Daoy (cell line): ENCODE measurements at regions not wholly inside any gene's neighbourhood (a gene's known extent, or its start where the extent isn't known, plus 50 kb on each side); places are given as distances from the start of the nearest gene placed in this dataset.

Experiments
- DNase-seq: peaks from one replicate; pipeline ENCODE4 v3.0.0-alpha.2; 2015; ENCODE audit warnings: low read depth

DNA sequence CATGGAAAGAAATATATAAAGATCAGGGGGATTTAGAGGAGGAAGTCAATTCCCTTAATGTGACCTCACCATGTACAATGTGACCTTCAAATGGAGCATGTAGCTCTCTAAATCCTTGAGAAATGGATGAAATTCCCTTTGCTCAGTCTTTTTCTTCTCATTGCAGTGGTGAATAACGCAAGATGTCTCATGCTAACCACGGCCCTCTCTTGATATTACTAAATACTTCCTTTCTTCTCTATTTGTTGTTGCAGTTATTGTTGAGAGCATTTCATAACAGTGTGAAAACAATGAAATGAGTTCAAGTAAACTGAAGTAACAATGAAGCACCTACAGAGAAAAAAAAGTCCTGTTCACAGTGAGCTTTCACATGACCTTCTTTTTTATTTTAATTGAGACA, 55.6 kb downstream of the ZNF281 start:
- DNase-seq: no peak

DNA sequence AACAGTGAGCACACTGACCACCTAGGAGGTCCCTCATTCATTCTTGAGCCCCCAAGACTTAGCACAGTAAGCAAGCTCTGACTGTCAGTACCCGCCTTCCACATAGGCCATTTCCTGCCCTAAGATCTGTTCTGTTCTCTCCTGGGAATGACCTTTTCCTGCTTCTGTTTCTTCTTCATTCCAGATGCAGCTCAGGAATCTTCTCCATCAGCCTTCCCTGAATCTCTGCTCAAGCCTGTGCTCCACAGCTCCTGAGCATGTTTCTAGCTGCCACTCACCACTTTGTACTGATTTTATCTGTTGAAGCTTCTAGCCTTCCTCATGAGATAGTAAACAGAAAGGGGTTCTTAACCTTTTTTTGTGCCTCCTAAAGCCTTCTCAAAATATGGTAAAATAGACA, 56.6 kb downstream of the ZNF281 start:
- no peak for DNase-seq

DNA sequence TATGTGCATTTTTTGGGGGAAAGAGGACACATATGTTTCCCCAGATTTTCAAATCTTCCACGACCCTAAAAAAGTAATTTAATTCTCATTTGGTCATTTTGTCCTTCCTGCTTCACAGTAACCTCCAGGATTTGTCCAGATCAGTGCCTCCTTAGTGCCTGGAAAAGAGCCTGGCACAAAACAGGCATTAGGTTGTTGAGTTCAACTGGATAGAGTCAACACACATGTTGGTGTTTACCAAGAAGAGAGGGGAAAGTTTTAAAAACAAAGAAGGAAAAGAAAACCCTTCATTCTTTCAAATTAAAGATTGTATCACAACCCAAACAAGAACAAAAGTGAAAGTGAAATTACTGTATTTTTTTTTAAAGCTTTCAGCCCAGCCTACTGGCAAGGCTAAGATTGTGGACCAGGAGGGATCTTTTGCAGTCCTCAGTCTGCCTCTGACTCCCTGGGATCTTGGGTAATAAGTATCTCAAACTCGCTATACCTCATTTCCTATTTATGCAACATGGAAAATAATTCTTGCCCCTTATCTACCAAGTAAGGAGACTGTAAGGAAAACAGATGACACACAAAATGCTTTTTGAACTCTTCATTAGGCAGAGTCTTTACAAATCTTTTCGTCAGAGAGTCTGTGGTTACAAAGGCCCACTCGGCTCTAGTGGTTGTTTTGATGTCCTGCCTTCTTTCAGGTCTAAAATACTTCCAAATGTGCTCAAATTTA, 57.8 kb downstream of the ZNF281 start:
- peak; percentile 65 for DNase-seq

DNA sequence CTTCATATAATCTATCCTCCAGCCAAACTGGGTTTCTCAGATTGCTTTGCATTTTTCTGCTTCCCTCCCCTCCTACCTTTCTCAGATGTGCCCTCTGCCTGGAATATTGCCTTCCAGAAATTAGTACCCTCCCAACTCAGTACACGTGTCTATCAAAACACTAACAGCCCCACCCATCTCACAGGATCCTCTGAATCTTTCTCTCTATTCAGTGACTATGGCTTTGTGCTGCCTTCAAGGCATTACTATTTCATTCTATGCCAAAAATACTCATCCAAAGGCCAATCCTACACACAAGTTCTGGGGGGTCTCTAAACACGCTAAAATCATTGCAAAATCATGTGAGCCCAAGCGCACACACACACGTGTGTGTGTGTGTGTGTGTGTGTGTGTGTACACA, 58.4 kb downstream of the ZNF281 start:
- DNase-seq: no peak

DNA sequence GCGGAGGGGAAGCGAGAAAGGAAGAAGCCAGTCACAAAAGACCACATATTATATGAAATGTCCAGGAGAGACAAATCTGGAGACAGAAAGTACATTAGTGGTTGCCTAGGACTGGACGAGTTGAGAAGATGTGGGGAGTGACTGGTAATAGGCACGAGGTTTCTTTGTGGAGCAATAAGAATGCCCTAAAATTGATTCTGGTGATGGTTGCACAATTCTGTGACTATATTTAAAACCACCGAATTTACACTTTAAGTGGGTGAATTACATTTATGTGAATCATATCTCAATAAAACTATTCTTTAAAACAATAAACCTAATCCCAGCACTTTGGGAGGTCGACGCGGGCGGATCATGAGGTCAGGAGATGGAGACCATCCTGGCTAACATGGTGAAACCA, 63.1 kb downstream of the ZNF281 start:
- DNase-seq: no peak

DNA sequence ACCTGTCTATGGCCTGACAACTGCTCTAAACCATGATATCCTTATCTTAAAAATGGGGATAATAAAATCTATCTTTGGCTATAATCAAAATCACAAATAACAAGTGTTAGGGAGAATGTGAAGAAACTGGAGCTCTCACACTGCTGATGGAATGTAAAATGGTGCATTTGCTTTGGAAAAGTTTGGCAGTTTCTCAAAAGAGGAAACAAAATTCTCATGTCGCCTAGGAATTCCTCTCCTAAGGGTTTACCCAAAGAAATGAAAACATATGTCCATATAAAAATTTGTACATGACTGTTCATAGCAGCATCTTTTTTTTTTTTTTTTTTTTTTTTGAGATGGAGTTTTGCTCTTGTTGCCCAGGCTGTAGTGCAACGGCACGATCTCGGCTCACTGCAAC, 64.3 kb downstream of the ZNF281 start:
- no peak for DNase-seq

DNA sequence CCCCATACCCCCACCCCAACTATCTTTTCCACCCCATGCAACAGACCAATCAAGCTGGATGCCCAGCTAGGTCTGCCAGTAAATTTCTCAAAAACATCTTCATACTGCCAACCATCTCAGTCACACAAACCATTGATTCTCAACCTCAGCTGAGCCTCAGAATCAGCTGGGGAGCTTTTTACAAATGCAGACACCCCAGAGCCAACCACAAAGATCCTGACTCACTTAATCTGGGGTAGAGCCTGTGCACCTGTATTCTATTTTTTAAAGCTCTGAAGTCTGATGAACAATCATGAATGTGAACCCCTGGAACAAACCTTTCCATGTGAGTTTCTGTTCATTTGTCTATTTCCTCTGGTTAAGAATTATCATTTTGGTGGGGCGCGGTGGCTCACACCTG, 66.0 kb downstream of the ZNF281 start:
- no peak for DNase-seq

DNA sequence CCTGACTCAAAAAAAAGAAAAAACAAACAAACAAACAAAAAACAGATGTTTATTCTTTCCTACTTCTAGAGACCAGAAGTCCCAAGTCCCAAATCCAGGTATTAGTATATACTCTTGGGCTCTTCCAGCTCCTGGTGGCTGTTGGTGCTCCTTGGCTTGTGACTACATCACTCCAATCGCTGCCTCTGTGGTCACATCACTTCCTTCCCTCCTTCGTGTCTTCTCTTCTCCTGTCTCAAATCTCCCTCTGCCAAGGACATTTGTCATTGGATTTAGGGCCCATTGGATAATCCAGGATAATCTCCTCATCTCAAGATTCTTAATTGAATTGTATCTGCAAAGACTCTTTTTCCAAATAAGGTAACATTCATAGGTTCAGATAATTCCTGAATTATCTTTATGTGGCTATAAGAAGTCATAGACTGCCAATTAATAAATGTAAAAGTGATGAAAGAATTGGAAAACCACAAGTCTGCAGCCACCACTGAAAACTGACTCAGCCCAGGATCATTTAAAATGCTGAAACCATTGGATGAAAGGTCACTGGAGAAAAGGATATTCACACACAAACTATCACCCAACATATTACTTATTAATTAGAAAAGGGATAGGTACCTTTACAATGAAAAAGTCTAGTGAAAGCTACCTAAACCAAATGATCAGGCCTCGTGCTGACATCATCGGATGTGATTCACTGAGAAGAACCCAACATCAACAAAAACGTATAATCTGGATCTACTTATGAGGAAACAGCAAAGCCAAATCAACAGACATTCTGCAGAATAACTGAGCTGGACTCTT, 67.1 kb downstream of the ZNF281 start:
- DNase-seq: peak; percentile 41

DNA sequence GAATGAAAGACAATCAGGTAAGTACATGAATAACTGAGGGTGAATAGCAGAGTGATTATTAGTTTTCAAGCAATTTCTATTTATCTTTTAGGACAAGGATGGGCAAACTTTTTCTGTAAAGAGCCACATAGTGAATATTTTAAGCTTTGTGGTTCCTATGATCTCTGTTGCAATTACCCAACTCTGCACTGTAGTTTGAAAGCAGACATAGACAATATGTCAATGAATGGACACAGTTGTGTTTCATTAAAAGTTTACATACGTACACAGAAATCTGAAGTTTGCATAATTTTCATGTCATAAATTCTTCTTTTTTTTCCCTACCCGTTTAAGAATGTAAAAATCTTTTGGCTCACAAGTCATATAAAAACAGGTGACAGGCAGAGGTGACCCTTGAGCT, 71.4 kb downstream of the ZNF281 start:
- DNase-seq: no peak

DNA sequence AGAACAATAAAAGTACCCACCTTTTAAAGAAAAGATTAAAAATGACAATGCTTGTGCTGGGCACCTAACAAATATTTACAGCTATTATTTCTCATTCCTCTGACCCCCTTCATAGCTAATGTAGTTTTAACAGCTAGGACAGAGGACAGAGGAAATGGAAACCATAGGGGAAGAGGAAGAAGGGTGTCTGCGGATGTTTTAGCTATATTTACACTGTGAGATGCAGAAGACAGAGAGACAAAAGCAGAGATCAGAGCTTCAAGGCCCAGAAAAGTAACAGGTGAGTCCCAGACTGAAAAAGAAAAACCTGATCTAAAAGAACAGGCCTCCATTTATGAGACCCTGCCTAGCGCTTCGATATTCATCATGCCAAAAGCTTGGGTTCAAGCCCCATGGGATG, 72.0 kb downstream of the ZNF281 start:
- no peak for DNase-seq

DNA sequence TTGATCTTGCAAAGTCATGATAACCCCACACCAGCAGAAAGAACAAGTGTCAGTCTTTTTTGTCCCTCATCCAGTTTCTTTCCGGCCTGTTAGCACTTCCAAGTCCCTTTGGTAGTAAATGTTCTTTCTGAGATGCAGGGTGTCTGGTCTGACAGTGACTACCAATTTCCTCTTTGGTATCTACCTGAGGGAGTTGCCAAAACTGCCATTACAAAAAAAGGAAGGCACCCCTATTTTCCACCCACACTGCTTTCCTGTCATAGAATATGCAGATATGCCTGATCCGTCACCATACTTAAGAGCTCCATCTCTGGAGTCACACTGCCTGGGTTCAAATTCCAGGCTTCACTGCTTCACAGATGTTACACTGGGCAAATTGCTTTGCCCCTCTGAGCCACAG, 72.4 kb downstream of the ZNF281 start:
- DNase-seq: no peak

DNA sequence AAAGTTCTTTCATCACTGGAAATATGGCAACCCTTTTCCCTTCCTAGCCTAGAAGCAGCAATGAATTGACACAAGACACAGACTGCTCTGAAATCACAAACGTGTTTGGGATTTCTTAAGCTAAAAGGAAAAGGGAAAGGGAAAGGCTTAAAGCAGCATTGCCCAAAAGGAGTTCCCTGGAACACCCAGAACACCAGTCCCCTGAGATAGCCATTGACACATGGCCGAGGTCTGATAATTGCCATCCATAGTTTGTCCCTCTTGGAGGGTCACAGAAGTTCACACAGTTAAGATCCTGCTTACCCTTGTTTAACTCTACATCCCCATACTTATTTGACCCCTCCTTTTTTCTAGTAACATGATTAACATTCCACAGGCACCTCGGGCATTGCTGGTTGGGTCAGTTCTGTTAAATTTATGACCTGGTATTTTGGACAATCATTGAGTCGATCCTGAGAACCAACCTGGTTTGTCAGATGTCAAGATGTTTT, 72.9 kb downstream of the ZNF281 start:
- DNase-seq: no peak

DNA sequence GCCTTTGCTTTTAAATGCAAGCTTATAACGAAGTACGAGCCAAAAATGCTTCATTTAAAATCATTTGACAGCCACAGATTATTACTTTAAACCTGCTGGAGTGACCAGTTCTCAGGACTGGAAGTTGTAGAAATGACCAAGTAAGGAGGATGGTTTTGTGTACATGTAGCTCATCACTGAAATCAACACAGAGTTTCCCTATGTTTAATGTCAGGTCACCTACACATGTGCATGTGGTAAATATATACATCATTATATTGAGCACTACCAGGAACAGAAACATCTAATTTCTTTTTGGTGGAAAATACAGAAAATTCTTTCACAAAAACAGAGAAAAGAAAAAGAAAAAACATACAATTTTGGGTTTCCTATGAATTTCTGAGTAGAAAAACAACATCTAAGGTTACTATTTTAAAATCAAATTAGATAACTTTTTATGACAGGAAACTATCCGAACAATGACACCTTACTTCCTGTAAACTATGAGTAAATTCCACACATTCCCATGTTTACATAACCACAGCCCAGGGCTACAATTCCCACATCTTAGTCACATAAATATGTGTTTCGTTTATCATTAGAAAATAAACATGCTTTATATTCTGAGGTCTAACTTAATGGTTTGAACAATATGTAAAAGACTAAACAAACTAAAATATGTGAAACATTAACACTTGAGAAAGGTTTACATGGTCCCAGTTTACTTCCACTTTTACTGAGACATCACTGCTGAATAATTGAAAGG, 73.6 kb downstream of the ZNF281 start:
- DNase-seq: peak; percentile 62

DNA sequence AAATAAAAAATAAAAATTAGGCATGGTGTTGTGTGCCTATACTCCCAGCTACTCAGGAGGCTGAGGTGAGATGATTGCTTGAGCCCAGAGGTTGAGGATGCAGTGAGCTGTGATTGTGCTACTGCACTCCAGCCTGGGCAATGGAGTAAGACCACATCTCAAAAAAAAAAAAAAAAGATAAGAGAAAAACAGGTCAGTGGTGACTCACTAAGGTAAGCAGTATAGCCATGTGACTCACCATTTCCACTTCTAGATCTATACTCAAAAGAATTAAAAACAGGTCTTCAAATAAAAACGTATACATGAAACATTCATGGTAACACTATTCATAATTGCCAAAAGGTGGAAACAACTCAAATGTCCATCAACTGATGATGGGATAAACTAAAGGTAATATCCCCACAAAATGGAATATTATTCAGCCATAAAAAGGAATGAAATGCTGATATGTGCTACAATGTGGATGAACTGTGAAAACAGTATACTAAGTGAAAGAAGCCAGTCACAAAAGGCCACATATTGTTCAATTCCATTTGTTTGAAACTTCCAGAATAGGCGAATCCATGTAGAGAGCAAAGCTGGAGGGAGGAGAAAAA, 75.1 kb downstream of the ZNF281 start:
- no peak for DNase-seq

DNA sequence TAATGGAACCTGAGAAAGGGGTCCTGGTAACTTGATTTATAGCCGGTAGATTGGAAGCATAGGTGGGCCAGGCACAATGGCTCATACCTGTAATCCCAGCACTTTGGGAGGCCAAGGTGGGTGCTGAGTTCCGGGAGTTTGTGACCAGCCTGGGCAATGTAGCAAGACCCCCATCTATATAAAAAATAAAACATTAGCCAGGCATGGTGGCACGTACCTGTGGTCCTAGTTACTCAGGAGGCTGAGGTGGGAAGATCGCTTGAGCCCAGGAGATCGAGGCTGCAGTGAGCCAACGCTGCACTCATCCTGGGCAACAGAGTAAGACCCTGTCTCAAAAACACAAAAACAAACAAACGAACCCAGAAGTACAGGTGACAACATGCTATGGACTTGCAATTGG, 76.5 kb downstream of the ZNF281 start:
- no peak for DNase-seq

DNA sequence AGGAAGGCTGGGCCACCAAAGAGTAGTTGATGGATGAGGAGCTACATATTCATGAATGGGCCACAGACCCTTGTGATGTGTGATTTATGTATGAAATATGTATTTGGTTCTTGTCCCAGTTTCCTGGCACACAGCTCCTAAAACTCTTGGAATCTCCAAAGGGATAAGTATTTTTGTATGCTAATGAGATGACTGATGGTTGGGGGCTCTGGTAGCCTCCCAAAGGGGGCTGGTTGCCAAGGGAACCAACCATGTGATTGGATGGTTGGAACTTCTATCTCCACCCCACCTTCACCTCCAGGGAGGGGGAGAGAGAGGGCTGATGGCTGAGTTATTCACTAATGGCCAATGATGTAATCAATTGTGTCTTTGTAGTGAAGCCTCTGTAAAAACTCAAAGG, 77.1 kb downstream of the ZNF281 start:
- DNase-seq: no peak

DNA sequence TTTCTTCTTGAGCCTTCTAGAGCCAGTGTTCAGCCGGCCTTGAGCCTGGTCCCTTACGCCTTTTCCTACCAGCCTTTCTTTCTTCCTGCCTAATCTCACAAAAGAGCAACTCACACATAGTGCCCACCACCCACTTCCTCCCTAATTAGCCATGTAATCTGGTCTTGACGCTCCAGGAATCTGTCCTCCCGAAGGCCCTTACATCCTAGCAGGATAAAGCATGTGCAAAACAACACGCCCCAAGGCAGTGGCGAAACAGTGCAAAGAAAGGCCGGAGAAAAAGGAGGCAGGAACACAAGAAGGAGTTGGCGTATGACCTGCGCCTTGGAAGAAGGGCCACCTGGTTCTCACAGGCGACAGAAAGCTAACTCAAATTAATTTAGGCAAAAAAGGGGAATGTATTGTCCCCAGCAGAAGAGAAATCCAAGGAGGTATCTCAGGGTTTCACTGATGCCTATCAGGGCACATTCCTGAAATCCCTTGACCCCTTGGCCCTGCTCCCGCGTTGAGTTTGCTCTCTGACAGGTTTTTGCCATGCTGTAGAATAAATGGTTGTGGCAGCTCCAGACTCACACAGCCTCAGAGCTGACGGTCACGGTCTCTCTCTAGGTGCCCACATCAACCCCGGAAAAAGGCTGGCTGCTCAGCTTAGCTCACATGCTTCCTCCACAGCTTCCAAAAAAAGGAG, 79.0 kb downstream of the ZNF281 start:
- DNase-seq: no peak

DNA sequence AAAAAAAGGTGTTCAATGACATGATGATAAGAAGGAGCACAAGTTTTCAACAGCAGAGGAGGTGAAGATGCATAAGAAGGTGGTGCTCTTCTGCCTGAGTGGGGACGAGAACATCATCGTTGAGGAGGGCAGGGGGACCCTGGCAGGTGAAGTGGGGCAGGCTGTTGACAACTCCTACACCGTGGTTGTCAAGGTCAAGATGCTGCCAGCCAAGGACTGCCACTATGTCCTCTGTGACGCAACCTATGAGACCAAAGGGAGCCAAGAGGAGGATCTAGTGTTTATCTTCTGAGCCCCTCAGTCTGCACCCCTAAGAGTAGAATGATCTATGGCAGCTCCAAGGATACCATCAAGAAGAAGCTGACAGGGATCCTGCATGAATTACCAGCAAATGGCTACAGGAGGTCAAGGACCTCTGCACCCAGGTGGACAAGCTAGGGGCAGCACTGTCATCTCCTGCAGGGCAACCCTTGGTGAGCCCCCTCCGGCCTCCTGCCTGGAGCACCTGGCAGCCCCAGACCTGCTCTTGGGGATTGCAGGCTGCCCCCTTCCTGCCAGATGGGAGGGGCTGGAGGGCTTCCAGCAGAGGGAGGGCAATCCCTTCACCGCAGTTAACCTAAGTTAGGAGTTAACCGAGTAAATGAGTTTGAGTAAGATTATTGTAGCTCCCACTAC, 80.5 kb downstream of the ZNF281 start:
- no peak for DNase-seq

DNA sequence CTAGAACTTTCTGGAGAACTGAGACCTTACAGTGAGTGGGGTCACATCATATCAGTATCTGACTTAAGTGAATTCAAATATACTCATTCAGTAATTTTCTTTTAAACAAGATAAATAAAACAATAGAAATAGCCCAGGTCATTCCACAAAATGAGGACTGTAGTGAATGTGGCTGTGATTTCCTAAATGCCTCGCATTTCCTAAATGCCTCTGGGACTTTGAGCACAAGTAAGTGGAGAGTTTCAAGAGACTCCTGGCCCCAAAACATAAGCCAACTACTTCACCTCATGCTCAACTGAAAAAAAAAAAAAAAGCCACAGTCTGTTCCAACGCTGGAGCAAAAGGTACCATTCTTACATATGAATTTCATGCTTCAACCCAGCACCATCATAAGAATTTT, 81.5 kb downstream of the ZNF281 start:
- no peak for DNase-seq

DNA sequence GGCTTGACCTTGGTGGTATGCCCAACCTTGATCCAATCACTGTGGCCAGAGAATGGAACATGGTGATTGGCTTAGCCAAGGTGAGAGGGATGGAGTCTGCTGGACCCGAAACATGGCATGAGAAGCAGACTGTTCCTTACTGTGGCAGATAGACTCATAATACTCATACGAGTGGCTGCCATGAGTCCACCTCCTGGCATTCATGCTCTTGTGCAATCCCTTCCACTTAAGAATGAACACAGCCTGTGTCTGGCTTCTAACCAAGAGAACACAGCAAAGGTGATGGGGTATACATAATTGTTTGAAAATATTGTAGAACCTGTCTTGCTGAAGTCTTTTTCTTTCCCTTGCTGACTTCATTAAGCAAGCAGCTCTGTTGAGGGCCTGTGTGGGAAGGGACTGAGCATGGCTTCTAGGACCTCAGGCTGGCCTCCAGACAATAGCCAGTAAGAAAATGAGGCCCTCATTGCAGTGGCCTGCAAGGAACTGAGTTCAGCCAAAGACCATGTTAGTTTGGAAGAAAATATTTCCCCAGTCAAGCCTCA, 85.9 kb downstream of the ZNF281 start:
- DNase-seq: no peak

DNA sequence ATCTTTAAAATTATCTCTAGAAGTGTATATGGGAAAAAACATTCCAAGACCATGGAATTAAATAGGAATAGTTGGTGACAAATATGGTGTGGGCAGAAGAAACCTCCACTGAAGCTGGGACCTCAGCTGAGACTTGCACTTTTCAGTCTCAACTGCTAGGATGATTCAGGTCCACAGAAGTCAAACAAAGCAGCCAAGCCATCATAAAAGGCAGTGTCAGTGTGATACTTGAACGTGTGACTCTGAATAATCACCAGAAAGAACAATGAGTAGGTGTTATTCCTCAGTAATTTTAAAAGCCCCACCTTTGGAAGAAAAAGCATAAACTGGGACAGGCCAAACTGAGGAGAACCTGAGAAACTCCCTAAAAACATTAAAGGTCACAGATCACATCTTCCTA, 90.7 kb downstream of the ZNF281 start:
- DNase-seq: no peak
